ENCODE measurements at regions not wholly inside any gene's neighbourhood (a gene's known extent, or its start where the extent isn't known, plus 50 kb on each side); places are given as distances from the start of the nearest gene placed in this dataset.

- DNase-seq (ENCODE audit: low read depth in 2 of 2): no peak
Observed at GRCh38 chr3:189117087-189117486, 54.7 kb upstream of the TPRG1 start.

DNA sequence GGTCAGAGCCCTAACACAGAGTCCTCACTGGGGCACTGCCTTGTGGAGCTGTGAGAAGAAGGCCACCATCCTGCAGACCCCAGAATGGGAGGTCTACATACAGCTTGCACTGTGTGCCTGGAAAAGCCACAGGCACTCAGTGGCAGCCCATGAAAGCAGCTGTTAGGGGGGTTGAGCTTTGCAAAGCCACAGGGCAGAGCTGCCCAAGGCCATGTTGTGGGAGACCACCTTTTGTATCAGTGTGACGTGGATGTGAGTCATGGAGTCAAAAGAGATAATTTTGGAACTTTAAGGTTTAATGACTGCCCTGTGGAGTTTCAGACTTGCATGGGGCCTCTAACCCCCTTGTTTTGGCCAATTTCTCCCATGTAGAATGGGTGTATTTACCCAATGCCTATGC, 52.9 kb upstream of the TPRG1 start:
- no peak for DNase-seq (ENCODE audit: low read depth in 2 of 2)

DNA sequence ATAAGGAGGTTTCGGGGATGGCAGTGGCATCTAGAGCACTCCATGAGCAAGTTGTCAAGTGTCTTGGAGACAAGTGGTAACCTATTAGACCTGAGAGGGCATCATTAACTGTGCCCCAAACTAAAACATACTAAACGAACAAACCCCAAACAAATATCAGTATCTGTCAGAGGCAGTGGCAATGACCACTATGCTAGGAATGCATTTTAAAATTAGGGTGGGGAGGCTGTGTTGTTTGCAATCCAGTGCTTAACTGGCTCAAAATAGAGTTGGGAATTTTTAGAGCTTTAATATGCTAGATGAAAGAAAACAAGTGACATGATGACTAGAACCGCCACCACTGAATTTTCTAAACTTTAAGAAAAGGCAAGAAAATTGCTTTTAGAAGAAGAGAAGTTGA, 51.8 kb upstream of the TPRG1 start:
- no peak for DNase-seq (ENCODE audit: low read depth in 2 of 2)

- no peak for DNase-seq (ENCODE audit: low read depth in 2 of 2)
Observed at GRCh38 chr3:189121092-189121491, 50.7 kb upstream of the TPRG1 start.
